Neuronal stem cell (in vitro differentiated cells): ENCODE measurements at regions not wholly inside any gene's neighbourhood (a gene's known extent, or its start where the extent isn't known, plus 50 kb on each side); places are given as distances from the start of the nearest gene placed in this dataset.

Experiments used
- DNase-seq: peaks from one replicate; pipeline ENCODE4 v3.0.0-alpha.2; 2013; ENCODE audit warnings: low spot score
- H2AFZ ChIP-seq: one replicate; pipeline ENCODE4 v1.6.1; 2013; ENCODE audit warnings: mild to moderate bottlenecking, low read length, inconsistent platforms
- H2AK5ac ChIP-seq: 2 replicates; pipeline ENCODE4 v1.6.1; 2013; ENCODE audit warnings: low read depth, mild to moderate bottlenecking, inconsistent platforms, low read length, moderate library complexity, mixed read lengths
- H2BK120ac ChIP-seq: 2 replicates; pipeline ENCODE4 v1.6.1; 2013; ENCODE audit warnings: low read depth, mild to moderate bottlenecking, inconsistent platforms, low read length, moderate library complexity, mixed read lengths
- H2BK12ac ChIP-seq: one replicate; pipeline ENCODE4 v1.6.1; 2013; ENCODE audit warnings: low read length, inconsistent platforms
- H2BK15ac ChIP-seq: 2 replicates; pipeline ENCODE4 v1.6.1; 2013; ENCODE audit warnings: mild to moderate bottlenecking, low read length, inconsistent platforms, mixed read lengths
- H2BK5ac ChIP-seq: one replicate; pipeline ENCODE4 v1.6.1; 2013; ENCODE audit warnings: inconsistent platforms, mild to moderate bottlenecking, low read length, moderate library complexity
- H3K14ac ChIP-seq: one replicate; pipeline ENCODE4 v1.6.1; 2013; ENCODE audit warnings: low read length, inconsistent platforms
- H3K18ac ChIP-seq: 2 replicates; pipeline ENCODE4 v1.6.1; 2013; ENCODE audit warnings: low read length, inconsistent platforms
- H3K23ac ChIP-seq: 2 replicates; pipeline ENCODE4 v1.6.1; 2013; ENCODE audit warnings: low read depth, mild to moderate bottlenecking, mixed read lengths, low read length, inconsistent platforms; ENCODE audit not compliant: poor library complexity
- H3K27ac ChIP-seq: replicated peaks from 3 replicates; pipeline ENCODE4 v1.5.1; 2013; ENCODE audit warnings: low read length, inconsistent platforms
- H3K27me3 ChIP-seq, 3 experiments: 2 replicates each; pipeline ENCODE4 v1.6.1; 2013; ENCODE audit warnings: low read length in 3 of 3, mild to moderate bottlenecking in 2 of 3, inconsistent platforms in 1 of 3, low read depth in 1 of 3, mixed read lengths in 1 of 3, moderate library complexity in 1 of 3; ENCODE audit not compliant: control insufficient read depth in 3 of 3, insufficient read depth in 3 of 3
- H3K36me3 ChIP-seq, 2 donors: replicated peaks in 1 of 2; 2 replicates each; pipeline ENCODE4 v1.6.1; 2013; ENCODE audit warnings: low read length in 2 of 2; ENCODE audit not compliant: control insufficient read depth in 2 of 2, insufficient read depth in 2 of 2
- H3K4ac ChIP-seq: 2 replicates; pipeline ENCODE4 v1.6.1; 2013; ENCODE audit warnings: inconsistent platforms, mild to moderate bottlenecking, low read length, moderate library complexity
- H3K4me1 ChIP-seq, 2 donors: 1 replicate in 1 of 2; 2 replicates in 1 of 2; pipeline ENCODE4 v1.6.1; 2013; ENCODE audit warnings: low read length in 2 of 2, low read depth in 1 of 2; ENCODE audit not compliant: control insufficient read depth in 2 of 2, insufficient read depth in 1 of 2
- H3K4me2 ChIP-seq: one replicate; pipeline ENCODE4 v1.6.1; 2013; ENCODE audit warnings: mild to moderate bottlenecking, low read length, inconsistent platforms; ENCODE audit not compliant: insufficient read depth, poor library complexity, severe bottlenecking
- H3K4me3 ChIP-seq, 2 donors: 2 replicates each; pipeline ENCODE4 v1.5.1; 2013; ENCODE audit warnings: low read length in 2 of 2, mild to moderate bottlenecking in 2 of 2, inconsistent platforms in 1 of 2, moderate library complexity in 1 of 2
- H3K79me1 ChIP-seq: one replicate; pipeline ENCODE4 v1.6.1; 2013; ENCODE audit warnings: low read depth, mild to moderate bottlenecking, inconsistent platforms, low read length, moderate library complexity
- H3K9ac ChIP-seq: one replicate; pipeline ENCODE4 v1.6.1; 2013; ENCODE audit warnings: mild to moderate bottlenecking, low read depth, low read length, inconsistent platforms; ENCODE audit not compliant: poor library complexity
- H3K9me3 ChIP-seq, 2 donors: replicated peaks in 1 of 2; 2 replicates each; pipeline versions ENCODE3 to v1.6.1; 2013; ENCODE audit warnings: low read length in 2 of 2, mild to moderate bottlenecking in 2 of 2, inconsistent platforms in 1 of 2, low read depth in 1 of 2, mixed read lengths in 1 of 2, moderate library complexity in 1 of 2; ENCODE audit not compliant: control insufficient read depth in 2 of 2, insufficient read depth in 1 of 2
- H4K8ac ChIP-seq: one replicate; pipeline ENCODE4 v1.6.1; 2013; ENCODE audit warnings: low read depth, mild to moderate bottlenecking, inconsistent platforms, low read length, moderate library complexity
- H4K91ac ChIP-seq: one replicate; pipeline ENCODE4 v1.6.1; 2013; ENCODE audit warnings: low read length, low read depth, mild to moderate bottlenecking, inconsistent platforms; ENCODE audit not compliant: poor library complexity
- WGBS, 2 donors: extraction: QIAGEN DNeasy Blood & Tissue Kit; methylation state at CpG; one replicate each; pipeline ENCODE4 v1.1.7; 2013; ENCODE audit warnings: missing lambda C conversion rate in 2 of 2, mixed read lengths in 1 of 2; ENCODE audit not compliant: insufficient read length in 2 of 2, insufficient replicate concordance in 1 of 2; ENCODE audit errors: extremely low coverage in 2 of 2; 5-methylcytosine and 5-hydroxymethylcytosine counted together

GRCh38 chr1:36542962-36543515 is 60.3 kb upstream of the CSF3R start:
- peaks cover 0 to 3% (median 0%) of the 10 kb centered on the region in 3 experiments for H3K27me3 ChIP-seq
- peak overlapping the region; percentile 69 for H4K91ac ChIP-seq
- H3K36me3 ChIP-seq = no peaks in the 10 kb centered on the region
- DNase-seq = no peak
- no peak overlapping the region for H4K8ac ChIP-seq
- no peaks in the 10 kb centered on the region for H3K9me3 ChIP-seq
- H3K79me1 ChIP-seq = no peaks in the 10 kb centered on the region
- WGBS, 2 donors = no CpG with 5 or more reads among the region's 6 CpGs
- no peak overlapping the region for H2AK5ac ChIP-seq
- no peak overlapping the region for H2AFZ ChIP-seq
- H2BK12ac ChIP-seq = no peak overlapping the region
- H3K4me2 ChIP-seq = no peak overlapping the region
- H3K4me3 ChIP-seq = no peak overlapping the region
- H3K4ac ChIP-seq = no peak overlapping the region
- H2BK15ac ChIP-seq = no peak overlapping the region
- no peak overlapping the region for H3K27ac ChIP-seq
- H2BK120ac ChIP-seq = no peak overlapping the region
- peaks cover 0 to 3% of the 10 kb centered on the region in 2 donors for H3K4me1 ChIP-seq
- H3K14ac ChIP-seq = no peak overlapping the region
- no peak overlapping the region for H2BK5ac ChIP-seq
- H3K23ac ChIP-seq = no peak overlapping the region
- no peak overlapping the region for H3K9ac ChIP-seq
- H3K18ac ChIP-seq = peak overlapping the region; percentile 15

DNA sequence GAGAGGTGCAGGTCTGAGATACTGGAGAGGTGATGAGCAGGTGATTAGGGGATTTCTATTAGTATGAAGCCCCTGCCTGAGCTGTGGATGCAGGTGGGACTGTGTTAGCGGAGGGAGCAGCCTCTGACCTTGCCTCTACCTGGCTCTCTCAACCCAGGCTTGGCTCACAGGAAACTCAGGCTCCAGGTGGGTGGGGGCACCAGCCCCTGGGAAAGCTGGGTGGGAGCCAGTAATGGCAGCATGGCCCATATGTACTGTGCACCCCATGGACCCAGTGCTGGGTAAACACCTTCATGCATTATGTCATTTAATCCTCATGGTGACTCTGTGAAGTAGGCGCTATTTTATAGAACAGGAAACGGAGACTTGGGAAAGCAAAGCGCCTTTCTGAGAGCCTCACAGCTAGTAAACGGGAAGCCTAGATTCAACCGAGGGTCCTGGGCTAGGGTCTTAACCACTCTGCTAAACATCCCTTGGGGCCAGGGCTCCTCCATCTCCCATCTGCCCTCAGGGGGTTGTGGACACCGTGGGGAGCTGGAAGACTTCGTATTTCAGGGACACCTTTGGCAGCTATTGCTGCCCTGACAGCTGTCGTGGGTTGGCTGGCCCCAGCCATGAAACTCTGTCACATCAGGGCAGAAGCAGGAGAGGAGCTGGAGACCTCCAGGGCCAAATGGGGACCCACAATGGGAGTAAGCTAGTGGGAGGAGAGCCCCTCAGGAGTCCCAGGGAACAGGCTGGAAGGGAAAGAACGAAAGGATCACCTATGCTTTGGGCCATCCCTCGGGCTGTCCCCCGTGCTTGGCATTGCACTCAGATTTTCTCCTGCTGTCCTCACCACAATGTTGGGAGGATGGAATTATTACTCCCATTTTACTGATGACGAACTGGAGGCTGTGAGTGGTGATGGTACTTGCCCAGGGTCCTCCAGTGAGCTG is 59.6 kb upstream of the CSF3R start:
- no CpG with 5 or more reads among the region's 13 CpGs for WGBS, 2 donors
- H2BK12ac ChIP-seq = no peak overlapping the region

GRCh38 chr1:36540056-36540455 is 57.3 kb upstream of the CSF3R start:
- Histone ChIP-seq H3K18ac (no peak overlapping the region), H2AFZ (no peak overlapping the region), H3K27me3 (peaks cover 0 to 3% (median 0%) of the 10 kb centered on the region in 3 experiments), H3K9me3 (no peaks in the 10 kb centered on the region), H3K36me3 (no peaks in the 10 kb centered on the region), H3K4me2 (no peak overlapping the region), H4K8ac (no peak overlapping the region), H3K79me1 (no peaks in the 10 kb centered on the region), H4K91ac (no peak overlapping the region), H2BK120ac (no peak overlapping the region), H2AK5ac (no peak overlapping the region), H3K27ac (no peak overlapping the region), H2BK15ac (no peak overlapping the region), H3K4me1 (peaks cover 0 to 3% of the 10 kb centered on the region in 2 donors), H2BK5ac (no peak overlapping the region), H3K9ac (no peak overlapping the region), H3K4me3 (no peak overlapping the region), H2BK12ac (no peak overlapping the region), H3K14ac (no peak overlapping the region), H3K4ac (no peak overlapping the region), H3K23ac (no peak overlapping the region)
- no CpG with 5 or more reads among the region's 10 CpGs for WGBS, 2 donors
- no peak for DNase-seq

More for the DNA sequence above, 59.6 kb upstream of the CSF3R start:
- H3K4me3 ChIP-seq = no peak overlapping the region
- no peak overlapping the region for H3K23ac ChIP-seq
- H3K4me2 ChIP-seq = no peak overlapping the region
- H3K14ac ChIP-seq = no peak overlapping the region
- no peak overlapping the region for H3K4ac ChIP-seq
- no peaks in the 10 kb centered on the region for H3K36me3 ChIP-seq
- no peak overlapping the region for H2BK15ac ChIP-seq
- H3K4me1 ChIP-seq = peaks cover 0 to 3% of the 10 kb centered on the region in 2 donors
- no peak overlapping the region for H3K27ac ChIP-seq
- peak overlapping the region; percentile 15 for H3K18ac ChIP-seq
- H3K9ac ChIP-seq = no peak overlapping the region
- H4K8ac ChIP-seq = no peak overlapping the region
- peak overlapping the region; percentile 34 for H2AFZ ChIP-seq
- no peaks in the 10 kb centered on the region for H3K79me1 ChIP-seq
- H2BK120ac ChIP-seq = no peak overlapping the region
- H2BK5ac ChIP-seq = no peak overlapping the region
- DNase-seq = no peak
- H2AK5ac ChIP-seq = no peak overlapping the region
- no peaks in the 10 kb centered on the region for H3K9me3 ChIP-seq
- H4K91ac ChIP-seq = peak overlapping the region; percentile 69
- peaks cover 0 to 3% (median 0%) of the 10 kb centered on the region in 3 experiments for H3K27me3 ChIP-seq

DNA sequence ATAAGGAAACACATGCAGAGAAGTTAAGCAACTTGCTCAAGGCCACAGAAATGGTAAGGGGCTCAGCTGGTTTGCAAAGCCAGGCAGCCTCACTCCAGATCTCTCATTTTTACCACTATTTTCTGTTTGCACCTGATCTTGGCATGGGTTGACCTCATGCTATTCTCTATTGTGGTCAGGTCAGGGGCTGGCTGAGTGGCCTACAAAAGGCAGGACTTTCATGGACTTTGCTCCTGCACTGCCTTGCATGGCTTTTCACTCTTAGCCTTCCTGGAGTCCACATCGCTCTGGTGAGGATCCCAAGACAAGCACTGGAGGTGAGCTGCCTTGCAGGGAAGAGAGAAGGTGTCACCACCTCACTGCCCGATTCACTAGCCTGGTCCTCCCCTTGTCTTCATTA is 56.8 kb upstream of the CSF3R start:
- H3K27ac ChIP-seq = no peak overlapping the region
- no peak overlapping the region for H2BK12ac ChIP-seq
- H3K27me3 ChIP-seq = peaks cover 0 to 3% (median 0%) of the 10 kb centered on the region in 3 experiments
- no peak overlapping the region for H2BK15ac ChIP-seq
- H3K23ac ChIP-seq = no peak overlapping the region
- H3K4me1 ChIP-seq = peaks cover 0 to 3% of the 10 kb centered on the region in 2 donors
- H2BK120ac ChIP-seq = no peak overlapping the region
- no peak overlapping the region for H3K4ac ChIP-seq
- no peak overlapping the region for H2AFZ ChIP-seq
- no peaks in the 10 kb centered on the region for H3K79me1 ChIP-seq
- no peak overlapping the region for H3K14ac ChIP-seq
- H3K4me3 ChIP-seq = no peak overlapping the region
- no peak for DNase-seq
- no peak overlapping the region for H3K4me2 ChIP-seq
- no peaks in the 10 kb centered on the region for H3K36me3 ChIP-seq
- H4K91ac ChIP-seq = no peak overlapping the region
- H2AK5ac ChIP-seq = no peak overlapping the region
- no peak overlapping the region for H2BK5ac ChIP-seq
- H3K18ac ChIP-seq = no peak overlapping the region
- no peak overlapping the region for H4K8ac ChIP-seq
- no peaks in the 10 kb centered on the region for H3K9me3 ChIP-seq
- no peak overlapping the region for H3K9ac ChIP-seq
- WGBS, 2 donors = no CpG with 5 or more reads among the region's 2 CpGs
